ENCODE measurements at regions not wholly inside any gene's neighbourhood (a gene's known extent, or its start where the extent isn't known, plus 50 kb on each side); places are given as distances from the start of the nearest gene placed in this dataset.

DNA sequence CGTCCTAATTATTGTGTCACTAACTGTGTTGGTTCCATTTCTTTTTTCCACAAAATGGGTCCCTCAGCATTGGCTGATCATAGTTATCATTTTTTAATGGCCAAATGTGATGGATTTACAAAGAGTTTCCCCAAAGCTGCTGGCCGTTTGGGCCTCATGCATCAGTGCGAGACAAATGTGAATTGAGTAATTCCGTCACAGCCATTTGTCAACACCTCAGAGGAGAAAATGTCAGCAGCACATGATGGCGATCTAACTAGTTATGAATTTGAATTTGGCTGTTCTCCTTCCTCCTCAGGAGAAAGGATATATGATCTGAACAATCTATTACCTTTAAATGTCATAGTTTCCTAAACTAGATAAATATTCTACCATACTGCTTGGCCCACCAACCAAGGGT is 54.9 kb upstream of the SP3 start:
- TF ChIP-seq, protein P1, sequence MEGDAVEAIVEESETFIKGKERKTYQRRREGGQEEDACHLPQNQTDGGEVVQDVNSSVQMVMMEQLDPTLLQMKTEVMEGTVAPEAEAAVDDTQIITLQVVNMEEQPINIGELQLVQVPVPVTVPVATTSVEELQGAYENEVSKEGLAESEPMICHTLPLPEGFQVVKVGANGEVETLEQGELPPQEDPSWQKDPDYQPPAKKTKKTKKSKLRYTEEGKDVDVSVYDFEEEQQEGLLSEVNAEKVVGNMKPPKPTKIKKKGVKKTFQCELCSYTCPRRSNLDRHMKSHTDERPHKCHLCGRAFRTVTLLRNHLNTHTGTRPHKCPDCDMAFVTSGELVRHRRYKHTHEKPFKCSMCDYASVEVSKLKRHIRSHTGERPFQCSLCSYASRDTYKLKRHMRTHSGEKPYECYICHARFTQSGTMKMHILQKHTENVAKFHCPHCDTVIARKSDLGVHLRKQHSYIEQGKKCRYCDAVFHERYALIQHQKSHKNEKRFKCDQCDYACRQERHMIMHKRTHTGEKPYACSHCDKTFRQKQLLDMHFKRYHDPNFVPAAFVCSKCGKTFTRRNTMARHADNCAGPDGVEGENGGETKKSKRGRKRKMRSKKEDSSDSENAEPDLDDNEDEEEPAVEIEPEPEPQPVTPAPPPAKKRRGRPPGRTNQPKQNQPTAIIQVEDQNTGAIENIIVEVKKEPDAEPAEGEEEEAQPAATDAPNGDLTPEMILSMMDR (IDR thresholded peaks at IDR 0.05; ENCODE audit: low read depth, low read length): no peak
- TF ChIP-seq EZH2phosphoT487 (IDR thresholded peaks at IDR 0.05; ENCODE audit: low read depth): no peak
